Transverse colon (tissue), 1 donor: ENCODE measurements at regions not wholly inside any gene's neighbourhood (a gene's known extent, or its start where the extent isn't known, plus 50 kb on each side); places are given as distances from the start of the nearest gene placed in this dataset.

Source experiments
- EP300 ChIP-seq: sonication (generic); formaldehyde crosslinking; IDR thresholded peaks from one replicate; pipeline ENCODE4 v1.6.1; 2017; ENCODE audit warnings: antibody characterized with exemption, low read depth
- POLR2A ChIP-seq: fragments of 450-650 bp; IDR thresholded peaks from one replicate; pipeline ENCODE4 v1.6.1; 2016; ENCODE audit warnings: antibody characterized with exemption, mild to moderate bottlenecking, moderate library complexity

DNA sequence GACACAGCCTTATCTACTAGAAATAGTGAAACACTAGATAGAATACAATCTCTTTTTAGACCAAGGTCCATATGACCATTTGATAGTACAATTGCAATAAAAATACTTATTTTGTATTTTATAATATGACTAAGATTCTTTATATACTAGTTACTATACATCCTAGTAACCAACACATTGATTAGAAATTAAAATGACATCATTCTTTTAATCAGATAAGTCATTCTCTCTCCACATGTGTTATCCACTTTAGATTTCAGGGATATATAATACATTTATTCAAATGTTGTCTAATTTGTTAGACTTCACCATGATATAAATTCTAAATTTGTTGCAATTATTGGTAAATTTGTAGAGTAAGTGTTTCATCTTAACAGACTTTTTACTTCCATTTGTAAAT, 276.2 kb upstream of the DPH6 start:
- TF ChIP-seq EP300 (no peak), POLR2A (no peak)
